ENCODE measurements at regions not wholly inside any gene's neighbourhood (a gene's known extent, or its start where the extent isn't known, plus 50 kb on each side); places are given as distances from the start of the nearest gene placed in this dataset.
"Not testable (repeated sequence)": the region's sequence is repeated elsewhere in the genome, so short reads cannot be mapped to it uniquely, and the experiment has no call there.

GRCh38 chr13:42380420-42381164 lies 108.6 kb downstream of the AKAP11 start:
- TF ChIP-seq POLR2A (IDR thresholded peaks at IDR 0.05; ENCODE audit: extremely low read depth, insufficient read length) (no peak), CTCF (IDR thresholded peaks at IDR 0.05; ENCODE audit: low read depth, low read length) (no peak), MYC (IDR thresholded peaks at IDR 0.05; ENCODE audit: low read depth, low read length) (no peak), MAX (IDR thresholded peaks at IDR 0.05; ENCODE audit: low read depth, low read length) (no peak)
- no peak for DNase-seq (ENCODE audit: low read depth)

GRCh38 chr13:42381165-42381425 lies 109.1 kb downstream of the AKAP11 start:
- TF ChIP-seq MAX (IDR thresholded peaks at IDR 0.05; ENCODE audit: low read depth, low read length) (no peak), MYC (IDR thresholded peaks at IDR 0.05; ENCODE audit: low read depth, low read length) (no peak)
- H3K4me3 ChIP-seq (ENCODE audit: low read depth, low read length): no peak overlapping the region
- no peak for DNase-seq (ENCODE audit: low read depth)

More at GRCh38 chr13:42380420-42381164, 108.6 kb downstream of the AKAP11 start:
- no peak overlapping the region for H3K4me3 ChIP-seq (ENCODE audit: low read depth, low read length)

- not testable (repeated sequence) for DNase-seq (ENCODE audit: low read depth); H3K4me3 ChIP-seq (ENCODE audit: low read depth, low read length)
Measured at GRCh38 chr13:42381426-42381825, 109.5 kb downstream of the AKAP11 start.

- TF ChIP-seq POLR2A (IDR thresholded peaks at IDR 0.05; ENCODE audit: extremely low read depth, insufficient read length) (no peak), MAX (IDR thresholded peaks at IDR 0.05; ENCODE audit: low read depth, low read length) (no peak), MYC (IDR thresholded peaks at IDR 0.05; ENCODE audit: low read depth, low read length) (no peak), CTCF (IDR thresholded peaks at IDR 0.05; ENCODE audit: low read depth, low read length) (no peak)
- no peak for DNase-seq (ENCODE audit: low read depth)
- H3K4me3 ChIP-seq (ENCODE audit: low read depth, low read length): no peak overlapping the region
Measured at GRCh38 chr13:42383025-42383424, 111.1 kb downstream of the AKAP11 start.

GRCh38 chr13:42384265-42384664 lies 112.3 kb downstream of the AKAP11 start:
- H3K4me3 ChIP-seq (ENCODE audit: low read depth, low read length): no peak overlapping the region
- DNase-seq (ENCODE audit: low read depth): no peak
- no peak for TF ChIP-seq MYC (IDR thresholded peaks at IDR 0.05; ENCODE audit: low read depth, low read length)
- no peak for TF ChIP-seq CTCF (IDR thresholded peaks at IDR 0.05; ENCODE audit: low read depth, low read length)
- no peak for TF ChIP-seq POLR2A (IDR thresholded peaks at IDR 0.05; ENCODE audit: extremely low read depth, insufficient read length)
- TF ChIP-seq MAX (IDR thresholded peaks at IDR 0.05; ENCODE audit: low read depth, low read length): no peak

GRCh38 chr13:42388326-42388725 lies 116.4 kb downstream of the AKAP11 start:
- no peak for DNase-seq (ENCODE audit: low read depth)
- no peak overlapping the region for H3K4me3 ChIP-seq (ENCODE audit: low read depth, low read length)
- TF ChIP-seq CTCF (IDR thresholded peaks at IDR 0.05; ENCODE audit: low read depth, low read length): no peak
- TF ChIP-seq POLR2A (IDR thresholded peaks at IDR 0.05; ENCODE audit: extremely low read depth, insufficient read length): no peak
- no peak for TF ChIP-seq MAX (IDR thresholded peaks at IDR 0.05; ENCODE audit: low read depth, low read length)
- no peak for TF ChIP-seq MYC (IDR thresholded peaks at IDR 0.05; ENCODE audit: low read depth, low read length)

- H3K4me3 ChIP-seq (ENCODE audit: low read depth, low read length): no peak overlapping the region
- no peak for DNase-seq (ENCODE audit: low read depth)
- TF ChIP-seq MYC (IDR thresholded peaks at IDR 0.05; ENCODE audit: low read depth, low read length) (no peak), POLR2A (IDR thresholded peaks at IDR 0.05; ENCODE audit: extremely low read depth, insufficient read length) (no peak), MAX (IDR thresholded peaks at IDR 0.05; ENCODE audit: low read depth, low read length) (no peak), CTCF (IDR thresholded peaks at IDR 0.05; ENCODE audit: low read depth, low read length) (no peak)
Measured at GRCh38 chr13:42389041-42389440, 117.1 kb downstream of the AKAP11 start.

All from NB4 (cell line).